A549 (cell line): ENCODE measurements at regions not wholly inside any gene's neighbourhood (a gene's known extent, or its start where the extent isn't known, plus 50 kb on each side); places are given as distances from the start of the nearest gene placed in this dataset.

Experiments used
- ATAC-seq, 2 experiments: fragments of 200-7000 bp in 1 of 2; fragments of >200 bp in 1 of 2; cut with Nextera tagmentation in 1 of 2; cut with Tn5 transposase in 1 of 2; 3 replicates each; pipeline versions ENCODE4 v1.8.0 to v1.9.1; 2018 to 2020; ENCODE audit warnings: mild to moderate bottlenecking in 1 of 2, moderate library complexity in 1 of 2
- CTCF ChIA-PET: fragments of 300-600 bp; sonication (Branson Sonifier 250); formaldehyde crosslinking; extraction: SDS; loops from one replicate; lab custom pipeline; 2021; ENCODE audit warnings: antibody characterized with exemption, inconsistent platforms; lab: Yijun Ruan, JAX
- POLR2A ChIA-PET: fragments of 350-600 bp; formaldehyde crosslinking; extraction: SDS; loops from one replicate; lab custom pipeline; 2021; ENCODE audit warnings: antibody characterized with exemption, inconsistent platforms; lab: Yijun Ruan, JAX
- DNase-seq, 2 experiments: peaks; one replicate each; pipeline versions ENCODE4 v3.0.0 to v3.0.0-alpha.2; 2011 to 2016; ENCODE audit warnings: low read depth in 1 of 2, low spot score in 1 of 2
- FAIRE-seq: peaks from 2 replicates; lab custom pipeline; 2011; peaks lifted over from hg19 to GRCh38; lab: Jason Lieb, UNC
- H3K27ac ChIP-seq, 2 experiments: fragments of >200 bp; sonication (Bioruptor Twin); formaldehyde crosslinking; 3 replicates each; pipeline ENCODE4 v1.5.1; 2016 to 2017
- H3K4me1 ChIP-seq: fragments of >200 bp; sonication (Bioruptor Twin); formaldehyde crosslinking; 3 replicates; pipeline ENCODE4 v1.6.1; 2016
- H3K4me2 ChIP-seq: fragments of >200 bp; sonication (Bioruptor Twin); formaldehyde crosslinking; 3 replicates; pipeline ENCODE4 v1.6.1; 2016
- H3K4me3 ChIP-seq: fragments of >200 bp; sonication (Bioruptor Twin); formaldehyde crosslinking; 3 replicates; pipeline ENCODE4 v1.5.1; 2016
- H3K9me3 ChIP-seq: fragments of >200 bp; sonication (Bioruptor Twin); formaldehyde crosslinking; 3 replicates; pipeline ENCODE4 v1.6.1; 2016
- CBX8 ChIP-seq: fragments of 200-600 bp; sonication (generic); IDR thresholded peaks from 2 replicates; pipeline ENCODE4 v1.6.1; 2016
- CHD4 ChIP-seq: fragments of 200-600 bp; sonication (generic); IDR thresholded peaks from 2 replicates; pipeline ENCODE4 v1.6.1; 2016; ENCODE audit warnings: antibody characterized with exemption, mild to moderate bottlenecking, borderline replicate concordance
- CTCF ChIP-seq: fragments of >200 bp; sonication (Bioruptor Twin); formaldehyde crosslinking; IDR thresholded peaks from 3 replicates; pipeline ENCODE4 v1.5.1; 2016
- EHF ChIP-seq: fragments of 250-450 bp; sonication (Bioruptor Pico); IDR thresholded peaks from 2 replicates; pipeline ENCODE4 v1.5.0; 2020; ENCODE audit warnings: mild to moderate bottlenecking
- ESRRA ChIP-seq: fragments of 150-350 bp; IDR thresholded peaks from 2 replicates; pipeline ENCODE4 v1.6.1; 2014; ENCODE audit warnings: mild to moderate bottlenecking, low read length, borderline replicate concordance
- HOXA7 ChIP-seq: fragments of 250-450 bp; sonication (Bioruptor Pico); IDR thresholded peaks from 2 replicates; pipeline ENCODE4 v1.5.0; 2020; ENCODE audit warnings: mild to moderate bottlenecking, moderate library complexity
- JUNB ChIP-seq: fragments of >200 bp; sonication (Bioruptor Twin); formaldehyde crosslinking; IDR thresholded peaks from 2 replicates; pipeline ENCODE4 v1.6.1; 2016
- KDM1A ChIP-seq: fragments of 200-600 bp; sonication (generic); IDR thresholded peaks from 2 replicates; pipeline ENCODE4 v1.6.1; 2016; ENCODE audit warnings: low read depth, mild to moderate bottlenecking
- MAFK ChIP-seq: fragments of 450-650 bp; IDR thresholded peaks from 2 replicates; pipeline ENCODE4 v1.6.1; 2014; ENCODE audit not compliant: partially characterized antibody
- NPAS2 ChIP-seq: fragments of 250-450 bp; sonication (Bioruptor Pico); IDR thresholded peaks from 2 replicates; pipeline ENCODE4 v1.8.0; 2022; ENCODE audit warnings: mild to moderate bottlenecking, moderate library complexity, borderline replicate concordance
- NR3C1 ChIP-seq: fragments of >200 bp; sonication (Bioruptor Twin); formaldehyde crosslinking; IDR thresholded peaks from 3 replicates; pipeline ENCODE4 v1.6.1; 2017
- POLR2A ChIP-seq: IDR thresholded peaks from 2 replicates; pipeline ENCODE4 v1.6.1; 2012; ENCODE audit warnings: mild to moderate bottlenecking, low read length
- RAD21 ChIP-seq, 2 experiments: fragments of >200 bp in 1 of 2; sonication (Bioruptor Twin) in 1 of 2; formaldehyde crosslinking in 1 of 2; IDR thresholded peaks in 1 of 2; conservative IDR thresholded peaks in 1 of 2; 2 replicates in 1 of 2; 3 replicates in 1 of 2; pipeline ENCODE4 v1.6.1; 2012 to 2018; ENCODE audit warnings: inconsistent platforms in 1 of 2
- RARB ChIP-seq: fragments of 250-450 bp; sonication (Bioruptor Pico); IDR thresholded peaks from 2 replicates; pipeline ENCODE4 v1.8.0; 2021; ENCODE audit warnings: mild to moderate bottlenecking, moderate library complexity
- RCOR1 ChIP-seq: fragments of 150-350 bp; IDR thresholded peaks from 2 replicates; pipeline ENCODE4 v1.6.1; 2014; ENCODE audit warnings: antibody characterized with exemption, low read length, low read depth
- REST ChIP-seq: fragments of 200-600 bp; sonication (generic); IDR thresholded peaks from 2 replicates; pipeline ENCODE4 v1.6.1; 2016; ENCODE audit warnings: antibody characterized with exemption, mild to moderate bottlenecking, moderate library complexity
- RFX5 ChIP-seq: fragments of 450-650 bp; IDR thresholded peaks from 2 replicates; pipeline ENCODE4 v1.7.1; 2014; ENCODE audit warnings: antibody characterized with exemption, mild to moderate bottlenecking, moderate library complexity
- SMC3 ChIP-seq: fragments of >200 bp; sonication (Bioruptor Twin); formaldehyde crosslinking; IDR thresholded peaks from 3 replicates; pipeline ENCODE4 v1.6.1; 2018; ENCODE audit warnings: inconsistent platforms
- SREBF2 ChIP-seq: fragments of 450-650 bp; IDR thresholded peaks from 2 replicates; pipeline ENCODE4 v1.6.1; 2014; ENCODE audit warnings: mild to moderate bottlenecking, moderate library complexity
- TFCP2L1 ChIP-seq: fragments of 250-450 bp; sonication (Bioruptor Pico); IDR thresholded peaks from 2 replicates; pipeline ENCODE4 v1.5.0; 2021; ENCODE audit warnings: mild to moderate bottlenecking
- TP53 ChIP-seq: fragments of 250-450 bp; sonication (Bioruptor Pico); IDR thresholded peaks from 2 replicates; pipeline ENCODE4 v1.5.0; 2021; ENCODE audit warnings: mild to moderate bottlenecking, moderate library complexity
- WGBS: methylation state at CpG from one replicate; pipeline ENCODE4 v1.1.6; 2017; ENCODE audit errors: missing lambda C conversion rate; 5-methylcytosine and 5-hydroxymethylcytosine counted together
- TF ChIP-seq, protein P1 (sequence below): fragments of >200 bp; sonication (Bioruptor Twin); formaldehyde crosslinking; IDR thresholded peaks from 3 replicates; pipeline ENCODE4 v1.6.1; 2016

DNA sequence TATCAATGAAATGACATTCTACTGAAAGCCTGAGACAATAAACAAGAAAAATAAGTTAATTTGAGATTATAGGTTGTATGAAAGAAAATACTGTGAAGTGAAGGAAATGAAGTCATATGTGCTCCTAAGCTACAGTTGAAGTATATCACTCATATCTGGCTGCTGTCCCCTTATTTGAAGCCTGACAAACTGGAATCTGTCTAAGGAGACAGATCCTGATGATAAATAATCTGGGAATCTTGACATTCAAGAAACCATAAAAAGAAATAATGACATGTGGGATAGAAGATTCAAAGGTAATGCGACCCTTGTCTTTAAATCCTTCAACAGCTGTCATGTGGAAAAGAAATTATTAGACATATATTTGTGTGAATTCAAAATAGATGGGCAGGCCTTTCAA is 424.5 kb upstream of the LMCD1 start (continued):
- no peak for TF ChIP-seq RFX5
- no peak for TF ChIP-seq ESRRA
- no peak for TF ChIP-seq RARB (CRISPR knock-in tag)
- TF ChIP-seq HOXA7 (CRISPR knock-in tag) = no peak
- TF ChIP-seq, all 56 proteins: peak for 0

DNA sequence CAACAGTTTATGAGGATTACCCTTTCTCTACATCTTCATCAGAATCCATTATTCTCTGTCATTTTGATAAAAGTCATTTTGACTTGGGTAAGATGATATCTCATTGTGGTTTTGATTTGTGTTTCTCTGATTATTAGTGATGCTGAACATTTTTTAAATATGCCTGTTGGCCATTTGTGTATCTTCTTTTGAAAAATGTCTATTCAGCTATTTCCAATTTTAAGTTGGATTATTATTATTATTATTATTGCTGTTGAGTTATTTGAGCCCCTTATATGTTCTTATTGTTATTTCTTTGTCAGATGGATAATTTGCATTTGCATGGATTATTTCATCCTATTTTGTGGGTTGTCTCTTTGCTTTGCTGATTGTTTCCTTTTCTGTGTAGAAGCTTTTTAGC is 421.2 kb upstream of the LMCD1 start:
- no peak for ATAC-seq
- TF ChIP-seq POLR2A (no peak), NR3C1 (no peak), MAFK (peak; percentile 80), SMC3 (no peak)
- TF ChIP-seq, all 56 proteins: peak for 1
- ChIA-PET CTCF (no interaction called here), POLR2A (no interaction called here)
- no peak overlapping the region for H3K4me3 ChIP-seq
- no peaks in the 10 kb centered on the region for H3K9me3 ChIP-seq
- H3K27ac ChIP-seq = no peak overlapping the region
- FAIRE-seq (no peak), DNase-seq (no peak)
- H3K4me1 ChIP-seq = no peaks in the 10 kb centered on the region
- no peak overlapping the region for H3K4me2 ChIP-seq

- H3K4me1 ChIP-seq = no peaks in the 10 kb centered on the region
- CTCF ChIA-PET = interaction anchor here (1.1 kb wide), 1 partner anchor 26 kb away, joined by 3 read pairs; no protein-coding TSS in a partner anchor
- H3K9me3 ChIP-seq = no peaks in the 10 kb centered on the region
- ATAC-seq (no peak), FAIRE-seq (no peak), DNase-seq (no peak)
- POLR2A ChIA-PET = no interaction called here
- TF ChIP-seq CHD4 = no peak
- TF ChIP-seq CTCF = no peak
- TF ChIP-seq HOXA7 (CRISPR knock-in tag) = no peak
- no peak for TF ChIP-seq RCOR1
- no peak for TF ChIP-seq REST
- no peak for TF ChIP-seq RAD21 (conservative IDR thresholded peaks at IDR 0.05 in 1 of 2, IDR thresholded peaks at IDR 0.05 in 1 of 2)
- no peak for TF ChIP-seq CBX8
- TF ChIP-seq JUNB = no peak
- no peak for TF ChIP-seq NPAS2 (CRISPR knock-in tag)
- TF ChIP-seq TP53 (CRISPR knock-in tag) = no peak
- TF ChIP-seq ESRRA = no peak
- TF ChIP-seq TFCP2L1 (CRISPR knock-in tag) = no peak
- TF ChIP-seq, protein P1, sequence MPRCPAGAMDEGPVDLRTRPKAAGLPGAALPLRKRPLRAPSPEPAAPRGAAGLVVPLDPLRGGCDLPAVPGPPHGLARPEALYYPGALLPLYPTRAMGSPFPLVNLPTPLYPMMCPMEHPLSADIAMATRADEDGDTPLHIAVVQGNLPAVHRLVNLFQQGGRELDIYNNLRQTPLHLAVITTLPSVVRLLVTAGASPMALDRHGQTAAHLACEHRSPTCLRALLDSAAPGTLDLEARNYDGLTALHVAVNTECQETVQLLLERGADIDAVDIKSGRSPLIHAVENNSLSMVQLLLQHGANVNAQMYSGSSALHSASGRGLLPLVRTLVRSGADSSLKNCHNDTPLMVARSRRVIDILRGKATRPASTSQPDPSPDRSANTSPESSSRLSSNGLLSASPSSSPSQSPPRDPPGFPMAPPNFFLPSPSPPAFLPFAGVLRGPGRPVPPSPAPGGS = no peak
- TF ChIP-seq EHF (CRISPR knock-in tag) = no peak
- no peak for TF ChIP-seq SMC3
- TF ChIP-seq NR3C1 = no peak
- no peak for TF ChIP-seq POLR2A
- TF ChIP-seq KDM1A = no peak
- TF ChIP-seq SREBF2 = no peak
- H3K27ac ChIP-seq = no peak overlapping the region
- no peak overlapping the region for H3K4me3 ChIP-seq
- WGBS = 2% methylated on average over 2 of the region's 2 CpGs
- H3K4me2 ChIP-seq = no peak overlapping the region
Measured at GRCh38 chr3:8085498-8085897, 416.1 kb upstream of the LMCD1 start.
